GM12878 (cell line): ENCODE measurements at regions not wholly inside any gene's neighbourhood (a gene's known extent, or its start where the extent isn't known, plus 50 kb on each side); places are given as distances from the start of the nearest gene placed in this dataset.

Source experiments
- ATAC-seq: fragments of 200-7000 bp; cut with Tn5 transposase; 3 replicates; pipeline ENCODE4 v1.9.1; 2020; ENCODE audit warnings: mild to moderate bottlenecking, moderate library complexity
- BruUV-seq: library from RNA; stranded (reverse); fragments of 400-500 nt; replicated peaks from 2 replicates; lab custom pipeline; 2021; lab: Mats Ljungman, UMichigan
- CTCF ChIA-PET: fragments of 300-600 bp; sonication (Branson Sonifier 250); formaldehyde crosslinking; extraction: SDS; loops from one replicate; lab custom pipeline; 2021; ENCODE audit warnings: inconsistent platforms; lab: Yijun Ruan, JAX
- POLR2A ChIA-PET: fragments of 350-600 bp; formaldehyde crosslinking; extraction: SDS; loops from one replicate; lab custom pipeline; 2021; ENCODE audit warnings: inconsistent platforms; lab: Charles Lee
- RAD21 ChIA-PET: fragments of 300-600 bp; sonication (Branson Sonifier 250); formaldehyde crosslinking; loops from one replicate; lab custom pipeline; 2023; ENCODE audit warnings: antibody characterized with exemption; ENCODE audit not compliant: unreplicated experiment; lab: Charles Lee
- SMC1A ChIA-PET: fragments of 300-600 bp; sonication (Branson Sonifier 250); formaldehyde crosslinking; loops from one replicate; lab custom pipeline; 2023; ENCODE audit not compliant: unreplicated experiment, uncharacterized antibody; lab: Charles Lee
- DNase-seq: peaks from one replicate; pipeline ENCODE4 v3.0.0-alpha.2; 2011; ENCODE audit warnings: low read depth, low spot score
- FAIRE-seq: peaks from 3 replicates; lab custom pipeline; 2011; peaks lifted over from hg19 to GRCh38; lab: Jason Lieb, UNC
- H2AFZ ChIP-seq: 2 replicates; pipeline ENCODE4 v1.6.0; 2011; ENCODE audit warnings: low read depth, low read length, control low read depth; ENCODE audit not compliant: control insufficient read depth
- H3K27ac ChIP-seq: 2 replicates; pipeline ENCODE4 v1.5.1; 2011; ENCODE audit warnings: control low read depth; ENCODE audit not compliant: control insufficient read depth, insufficient read depth
- H3K27me3 ChIP-seq, 2 experiments: replicated peaks in 1 of 2; 2 replicates each; pipeline versions ENCODE4 v1.6.0 to v1.6.1; 2011; ENCODE audit warnings: low read length in 1 of 2; ENCODE audit not compliant: control insufficient read depth in 2 of 2, insufficient read depth in 2 of 2
- H3K36me3 ChIP-seq, 2 experiments: 2 replicates each; pipeline ENCODE4 v1.5.1; 2011; ENCODE audit warnings: low read length in 1 of 2; ENCODE audit not compliant: control insufficient read depth in 2 of 2, insufficient read depth in 2 of 2
- H3K4me1 ChIP-seq: 2 replicates; pipeline ENCODE4 v1.6.1; 2011; ENCODE audit warnings: mild to moderate bottlenecking, low read length, moderate library complexity, mixed read lengths; ENCODE audit not compliant: control insufficient read depth, insufficient read depth
- H3K4me2 ChIP-seq: 2 replicates; pipeline ENCODE4 v1.6.0; 2011; ENCODE audit warnings: control low read depth; ENCODE audit not compliant: control insufficient read depth, insufficient read depth
- H3K4me3 ChIP-seq: fragments of 200-600 bp; sonication (generic); 2 replicates; pipeline ENCODE4 v1.5.1; 2016
- H3K79me2 ChIP-seq: 2 replicates; pipeline ENCODE4 v1.6.0; 2011; ENCODE audit warnings: low read length; ENCODE audit not compliant: control insufficient read depth, insufficient read depth
- H3K9ac ChIP-seq: 2 replicates; pipeline ENCODE4 v1.8.0; 2011; ENCODE audit warnings: low read length, control low read depth, mixed read lengths; ENCODE audit not compliant: control insufficient read depth, insufficient read depth
- H3K9me3 ChIP-seq: replicated peaks from 3 replicates; pipeline ENCODE4 v1.5.1; 2011; ENCODE audit warnings: mild to moderate bottlenecking, low read length; ENCODE audit not compliant: control insufficient read depth, insufficient read depth
- H4K20me1 ChIP-seq: 2 replicates; pipeline ENCODE4 v1.6.0; 2011; ENCODE audit not compliant: control insufficient read depth, insufficient read depth
- BACH1 ChIP-seq: fragments of 450-650 bp; IDR thresholded peaks from 2 replicates; pipeline ENCODE4 v1.6.1; 2017; ENCODE audit warnings: mild to moderate bottlenecking, borderline replicate concordance
- CEBPB ChIP-seq, 2 experiments: fragments of 150-350 bp in 1 of 2; IDR thresholded peaks; 2 replicates each; pipeline ENCODE4 v1.6.1; 2012 to 2014; ENCODE audit warnings: low read depth in 2 of 2, low read length in 2 of 2, borderline replicate concordance in 1 of 2, inconsistent platforms in 1 of 2
- CREM ChIP-seq: IDR thresholded peaks from 2 replicates; pipeline ENCODE4 v1.6.1; 2014; ENCODE audit warnings: antibody characterized with exemption, low read depth
- FOXM1 ChIP-seq: IDR thresholded peaks from 2 replicates; pipeline ENCODE4 v1.6.1; 2012; ENCODE audit warnings: low read depth, mild to moderate bottlenecking, inconsistent platforms, low read length, moderate library complexity
- HDAC2 ChIP-seq: fragments of 200-600 bp; sonication (generic); IDR thresholded peaks from 2 replicates; pipeline ENCODE4 v1.6.1; 2017
- MAX ChIP-seq: IDR thresholded peaks from 2 replicates; pipeline ENCODE4 v1.6.1; 2012; ENCODE audit warnings: low read depth, low read length, improper control_type of control experiment
- MYB ChIP-seq: fragments of 150-350 bp; IDR thresholded peaks from 2 replicates; pipeline ENCODE4 v1.6.1; 2014; ENCODE audit warnings: mild to moderate bottlenecking, low read depth, low read length, borderline replicate concordance
- MYC ChIP-seq: IDR thresholded peaks from 2 replicates; pipeline ENCODE4 v1.6.1; 2011; ENCODE audit warnings: mild to moderate bottlenecking, low read length, moderate library complexity, inconsistent platforms; ENCODE audit not compliant: insufficient read depth, insufficient replicate concordance, insufficient read length, severe bottlenecking
- NR2C2 ChIP-seq: IDR thresholded peaks from 2 replicates; pipeline ENCODE4 v1.6.1; 2011; ENCODE audit warnings: borderline replicate concordance, low read depth; ENCODE audit not compliant: control insufficient read depth, insufficient read length
- POLR2AphosphoS2 ChIP-seq: IDR thresholded peaks from 2 replicates; pipeline ENCODE4 v1.6.1; 2011; ENCODE audit warnings: low read depth, mild to moderate bottlenecking, low read length, improper control_type of control experiment, moderate library complexity
- RAD51 ChIP-seq: fragments of 450-650 bp; IDR thresholded peaks from 2 replicates; pipeline ENCODE4 v1.6.1; 2016; ENCODE audit warnings: moderate library complexity, mild to moderate bottlenecking, inconsistent platforms
- SMC3 ChIP-seq: IDR thresholded peaks from 2 replicates; pipeline ENCODE4 v1.6.1; 2011; ENCODE audit warnings: low read length, improper control_type of control experiment, borderline replicate concordance
- SREBF1 ChIP-seq: IDR thresholded peaks from 2 replicates; pipeline ENCODE4 v1.6.1; 2012; ENCODE audit warnings: mild to moderate bottlenecking, low read length
- TCF3 ChIP-seq: IDR thresholded peaks from 2 replicates; pipeline ENCODE4 v1.6.1; 2012; ENCODE audit warnings: low read depth, mild to moderate bottlenecking, low read length, borderline replicate concordance; ENCODE audit not compliant: insufficient read depth
- YY1 ChIP-seq: IDR thresholded peaks from 2 replicates; pipeline ENCODE4 v1.6.1; 2011; ENCODE audit warnings: low read depth, mild to moderate bottlenecking, low read length
- WGBS: methylation state at CpG from one replicate; pipeline ENCODE4 v1.1.6; 2016; ENCODE audit warnings: low lambda C conversion rate; ENCODE audit not compliant: insufficient replicate concordance, insufficient coverage; ENCODE audit errors: missing lambda C conversion rate; 5-methylcytosine and 5-hydroxymethylcytosine counted together
- in situ Hi-C: fragments of 300-500 bp; cut with MboI; formaldehyde crosslinking; loops from 9 replicates; pipeline ENCODE4 v1.14.3; 2018; ENCODE audit warnings: mixed read lengths
- intact Hi-C: fragments of 100-400 bp; cut with micrococcal nuclease; formaldehyde crosslinking; loops from one replicate; pipeline ENCODE4 v1.14.2; 2022; ENCODE audit not compliant: unreplicated experiment
- TF ChIP-seq, protein P1 (sequence below): IDR thresholded peaks from 2 replicates; pipeline ENCODE4 v1.6.1; 2011; ENCODE audit warnings: borderline replicate concordance, low read depth, mild to moderate bottlenecking, moderate library complexity, low read length; ENCODE audit not compliant: insufficient read depth, poor library complexity, severe bottlenecking
- TF ChIP-seq, protein P2 (sequence below): fragments of 450-650 bp; IDR thresholded peaks from 2 replicates; pipeline ENCODE4 v1.6.1; 2016; ENCODE audit warnings: mild to moderate bottlenecking, moderate library complexity, borderline replicate concordance
- TF ChIP-seq, protein P3 (sequence below): IDR thresholded peaks from 2 replicates; pipeline ENCODE4 v1.6.1; 2011; ENCODE audit warnings: low read depth, low read length, improper control_type of control experiment, borderline replicate concordance

DNA sequence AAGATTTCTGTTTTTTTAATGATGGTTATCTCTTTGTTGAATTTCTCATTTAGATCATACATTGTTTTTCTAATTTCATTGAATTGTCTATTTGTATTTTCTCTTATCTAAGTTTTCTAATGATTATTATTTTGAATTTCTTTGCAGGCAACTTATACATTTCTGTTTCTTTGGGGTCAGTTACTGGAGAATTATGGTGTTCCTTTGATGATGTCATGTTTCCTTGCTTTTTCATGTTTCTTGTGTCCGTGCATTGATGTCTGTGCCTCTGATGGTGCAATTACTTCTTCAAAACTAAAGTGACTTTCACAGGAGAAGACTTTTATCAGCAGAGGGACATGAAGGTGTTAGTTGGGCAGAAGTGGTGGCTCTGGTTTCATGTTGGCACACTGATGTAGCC is 270.7 kb upstream of the MOCS1 start:
- H3K36me3 ChIP-seq = no peaks in the 10 kb centered on the region
- H3K79me2 ChIP-seq = no peaks in the 10 kb centered on the region
- 35% methylated on average over 1 of the region's 1 CpG for WGBS
- TF ChIP-seq MYB (no peak), NR2C2 (no peak), FOXM1 (no peak), MYC (no peak), CEBPB (IDR thresholded peaks at IDR 0.05; ENCODE audit: borderline replicate concordance in 1 of 2, low read depth in 2 of 2, low read length in 2 of 2) (no peak), HDAC2 (no peak), RAD51 (no peak), POLR2AphosphoS2 (no peak), BACH1 (no peak), TCF3 (no peak), MAX (no peak), SREBF1 (no peak), CREM (no peak), SMC3 (no peak), YY1 (no peak)
- TF ChIP-seq, protein P1, sequence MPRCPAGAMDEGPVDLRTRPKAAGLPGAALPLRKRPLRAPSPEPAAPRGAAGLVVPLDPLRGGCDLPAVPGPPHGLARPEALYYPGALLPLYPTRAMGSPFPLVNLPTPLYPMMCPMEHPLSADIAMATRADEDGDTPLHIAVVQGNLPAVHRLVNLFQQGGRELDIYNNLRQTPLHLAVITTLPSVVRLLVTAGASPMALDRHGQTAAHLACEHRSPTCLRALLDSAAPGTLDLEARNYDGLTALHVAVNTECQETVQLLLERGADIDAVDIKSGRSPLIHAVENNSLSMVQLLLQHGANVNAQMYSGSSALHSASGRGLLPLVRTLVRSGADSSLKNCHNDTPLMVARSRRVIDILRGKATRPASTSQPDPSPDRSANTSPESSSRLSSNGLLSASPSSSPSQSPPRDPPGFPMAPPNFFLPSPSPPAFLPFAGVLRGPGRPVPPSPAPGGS = no peak
- TF ChIP-seq, protein P2, sequence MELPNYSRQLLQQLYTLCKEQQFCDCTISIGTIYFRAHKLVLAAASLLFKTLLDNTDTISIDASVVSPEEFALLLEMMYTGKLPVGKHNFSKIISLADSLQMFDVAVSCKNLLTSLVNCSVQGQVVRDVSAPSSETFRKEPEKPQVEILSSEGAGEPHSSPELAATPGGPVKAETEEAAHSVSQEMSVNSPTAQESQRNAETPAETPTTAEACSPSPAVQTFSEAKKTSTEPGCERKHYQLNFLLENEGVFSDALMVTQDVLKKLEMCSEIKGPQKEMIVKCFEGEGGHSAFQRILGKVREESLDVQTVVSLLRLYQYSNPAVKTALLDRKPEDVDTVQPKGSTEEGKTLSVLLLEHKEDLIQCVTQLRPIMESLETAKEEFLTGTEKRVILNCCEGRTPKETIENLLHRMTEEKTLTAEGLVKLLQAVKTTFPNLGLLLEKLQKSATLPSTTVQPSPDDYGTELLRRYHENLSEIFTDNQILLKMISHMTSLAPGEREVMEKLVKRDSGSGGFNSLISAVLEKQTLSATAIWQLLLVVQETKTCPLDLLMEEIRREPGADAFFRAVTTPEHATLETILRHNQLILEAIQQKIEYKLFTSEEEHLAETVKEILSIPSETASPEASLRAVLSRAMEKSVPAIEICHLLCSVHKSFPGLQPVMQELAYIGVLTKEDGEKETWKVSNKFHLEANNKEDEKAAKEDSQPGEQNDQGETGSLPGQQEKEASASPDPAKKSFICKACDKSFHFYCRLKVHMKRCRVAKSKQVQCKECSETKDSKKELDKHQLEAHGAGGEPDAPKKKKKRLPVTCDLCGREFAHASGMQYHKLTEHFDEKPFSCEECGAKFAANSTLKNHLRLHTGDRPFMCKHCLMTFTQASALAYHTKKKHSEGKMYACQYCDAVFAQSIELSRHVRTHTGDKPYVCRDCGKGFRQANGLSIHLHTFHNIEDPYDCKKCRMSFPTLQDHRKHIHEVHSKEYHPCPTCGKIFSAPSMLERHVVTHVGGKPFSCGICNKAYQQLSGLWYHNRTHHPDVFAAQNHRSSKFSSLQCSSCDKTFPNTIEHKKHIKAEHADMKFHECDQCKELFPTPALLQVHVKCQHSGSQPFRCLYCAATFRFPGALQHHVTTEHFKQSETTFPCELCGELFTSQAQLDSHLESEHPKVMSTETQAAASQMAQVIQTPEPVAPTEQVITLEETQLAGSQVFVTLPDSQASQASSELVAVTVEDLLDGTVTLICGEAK = no peak
- TF ChIP-seq, protein P3, sequence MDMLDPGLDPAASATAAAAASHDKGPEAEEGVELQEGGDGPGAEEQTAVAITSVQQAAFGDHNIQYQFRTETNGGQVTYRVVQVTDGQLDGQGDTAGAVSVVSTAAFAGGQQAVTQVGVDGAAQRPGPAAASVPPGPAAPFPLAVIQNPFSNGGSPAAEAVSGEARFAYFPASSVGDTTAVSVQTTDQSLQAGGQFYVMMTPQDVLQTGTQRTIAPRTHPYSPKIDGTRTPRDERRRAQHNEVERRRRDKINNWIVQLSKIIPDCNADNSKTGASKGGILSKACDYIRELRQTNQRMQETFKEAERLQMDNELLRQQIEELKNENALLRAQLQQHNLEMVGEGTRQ = no peak

More for the DNA sequence above, 270.7 kb upstream of the MOCS1 start:
- no peak for ATAC-seq
- ChIA-PET CTCF (interaction anchor here (1.0 to 1.5 kb wide), 2 partner anchors 31 to 340 kb away, joined by 3 read pairs; no protein-coding TSS in a partner anchor), SMC1A (interaction anchor here (1.2 to 1.9 kb wide), 4 partner anchors 10 to 87 kb away, joined by 3 to 6 read pairs (median 4); no protein-coding TSS in a partner anchor), POLR2A (interaction anchor here (0.6 kb wide), 1 partner anchor 1196 kb away, joined by 4 read pairs; no protein-coding TSS in a partner anchor), RAD21 (no interaction called here)
- Histone ChIP-seq H3K9me3 (no peaks in the 10 kb centered on the region; the same call in 2 of the 3 replicates), H3K4me2 (no peak overlapping the region), H2AFZ (no peak overlapping the region), H3K27ac (no peak overlapping the region), H3K27me3 (no peaks in the 10 kb centered on the region), H4K20me1 (no peaks in the 10 kb centered on the region), H3K4me1 (no peaks in the 10 kb centered on the region), H3K4me3 (no peak overlapping the region), H3K9ac (no peak overlapping the region)
- in situ Hi-C loops = no loop called here
- no TSS peak for BruUV-seq
- no peak for FAIRE-seq
- DNase-seq = no peak
- intact Hi-C loops = no loop called here
